ENCODE measurements at regions not wholly inside any gene's neighbourhood (a gene's known extent, or its start where the extent isn't known, plus 50 kb on each side); places are given as distances from the start of the nearest gene placed in this dataset.

GRCh38 chr6:140923048-140923447 is 1209.7 kb upstream of the GJE1 start:
- DNase-seq (ENCODE audit: low read depth in 2 of 3, low spot score in 2 of 3): no peak

DNA sequence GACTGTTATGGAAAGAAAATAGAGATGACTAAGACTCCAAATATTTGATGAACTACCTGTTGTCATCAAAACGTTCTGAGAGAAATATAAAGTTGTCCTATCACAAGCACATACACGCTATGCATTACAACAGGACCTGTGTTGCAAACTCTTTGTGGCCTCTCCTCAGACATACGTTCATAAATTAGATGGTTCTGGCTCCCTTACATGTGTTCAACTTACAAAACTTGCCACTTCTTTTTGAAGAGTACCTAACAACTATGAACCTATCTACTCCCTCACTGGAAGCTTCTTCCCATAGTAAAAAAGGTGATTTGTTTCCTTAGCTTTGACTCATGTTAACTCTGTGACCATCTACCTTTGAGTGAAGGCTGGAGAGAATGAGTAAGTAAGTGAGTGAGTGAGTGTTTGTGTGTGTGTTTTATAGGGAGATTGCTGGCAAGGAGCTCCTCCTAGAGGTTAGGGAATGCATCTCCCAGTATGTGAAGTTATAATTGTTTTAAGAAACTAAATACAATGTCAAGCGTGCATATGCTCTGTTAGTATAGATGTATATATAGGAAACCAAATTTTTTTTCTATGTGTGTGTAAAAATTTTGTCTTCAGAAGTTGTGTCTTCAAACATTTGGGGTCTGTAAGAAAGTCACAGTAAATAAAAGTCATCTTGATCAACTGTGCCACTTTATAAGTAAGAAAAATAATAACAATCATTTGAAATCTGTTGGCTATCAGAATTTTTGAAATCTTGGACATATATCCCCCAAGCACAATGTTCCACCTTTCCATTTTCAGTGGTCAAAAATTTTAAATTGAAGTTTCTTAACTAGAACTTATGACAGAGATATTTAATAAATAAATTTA is 1211.1 kb upstream of the GJE1 start:
- no peak for DNase-seq (ENCODE audit: low read depth in 2 of 3, low spot score in 2 of 3)

- DNase-seq (ENCODE audit: low read depth in 2 of 3, low spot score in 2 of 3): no peak
Measured at GRCh38 chr6:140917911-140918310, 1214.8 kb upstream of the GJE1 start.

- no peak for DNase-seq (ENCODE audit: low read depth in 2 of 3, low spot score in 2 of 3)
Measured at GRCh38 chr6:140915551-140915950, 1217.2 kb upstream of the GJE1 start.

GRCh38 chr6:140915103-140915502 is 1217.6 kb upstream of the GJE1 start:
- no peak for DNase-seq (ENCODE audit: low read depth in 2 of 3, low spot score in 2 of 3)

DNA sequence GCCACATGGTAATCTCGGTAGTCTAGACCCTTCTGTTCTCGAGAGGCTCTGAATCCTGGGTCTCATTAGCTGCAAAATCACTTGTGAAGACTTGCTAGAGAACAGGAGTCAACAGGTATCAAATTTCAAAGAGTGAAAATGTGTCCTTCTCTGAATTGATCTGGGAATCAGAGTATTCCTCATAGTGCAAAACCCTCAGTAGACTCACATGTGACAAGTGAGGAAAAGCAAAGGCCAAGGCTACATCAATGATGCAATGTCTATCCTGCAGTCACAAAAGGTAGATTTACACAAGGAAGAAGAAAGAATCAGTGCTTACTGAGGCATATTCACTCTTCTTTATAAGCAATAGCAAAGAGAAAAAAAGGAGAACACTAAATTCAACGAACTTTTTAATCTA is 1220.0 kb upstream of the GJE1 start:
- DNase-seq (ENCODE audit: low read depth in 2 of 3, low spot score in 2 of 3): no peak

DNA sequence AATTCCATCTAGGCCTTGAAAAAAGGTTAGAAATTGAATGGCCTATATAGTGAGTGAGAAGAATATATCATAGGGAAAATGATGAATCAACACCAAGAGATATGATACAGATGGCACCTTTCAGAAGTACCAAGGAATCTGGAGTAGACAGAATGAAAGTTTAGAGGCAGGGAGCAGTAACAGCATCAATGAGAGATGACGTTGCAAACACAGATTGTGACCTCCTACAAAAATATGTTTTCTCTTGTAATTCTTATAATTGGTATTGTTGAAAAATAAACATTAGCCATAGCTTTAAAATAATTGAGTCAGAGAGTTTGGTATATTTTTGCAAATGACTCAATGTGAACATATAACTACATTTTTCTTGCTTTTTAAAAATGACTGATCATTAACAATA is 1223.1 kb upstream of the GJE1 start:
- DNase-seq (ENCODE audit: low read depth in 2 of 3, low spot score in 2 of 3): no peak

- DNase-seq (ENCODE audit: low read depth in 2 of 3, low spot score in 2 of 3): no peak
Measured at GRCh38 chr6:140909156-140909555, 1223.6 kb upstream of the GJE1 start.

- DNase-seq (ENCODE audit: low read depth in 2 of 3, low spot score in 2 of 3): no peak
Measured at GRCh38 chr6:140908505-140908904, 1224.2 kb upstream of the GJE1 start.

DNA sequence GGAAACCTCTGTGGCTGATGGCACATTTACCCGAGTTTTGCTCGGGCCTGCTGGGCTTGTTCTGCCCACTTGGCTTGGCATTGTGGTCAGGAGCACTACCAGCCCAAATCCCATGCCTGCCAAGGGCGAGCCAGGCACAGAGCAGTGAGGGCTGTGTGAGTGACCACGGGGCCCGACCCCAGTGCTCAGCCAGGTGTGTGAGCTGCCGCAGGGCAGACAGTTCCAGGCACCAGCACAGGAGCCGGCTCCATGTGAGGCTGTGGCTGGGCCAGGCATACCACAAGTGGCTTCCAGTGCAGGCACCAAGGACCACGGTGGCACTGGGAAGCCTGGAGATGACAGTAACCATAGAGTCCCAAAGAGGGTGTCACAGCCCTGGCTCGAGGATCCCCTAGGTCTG is 1225.5 kb upstream of the GJE1 start:
- no peak for DNase-seq (ENCODE audit: low read depth in 2 of 3, low spot score in 2 of 3)

DNA sequence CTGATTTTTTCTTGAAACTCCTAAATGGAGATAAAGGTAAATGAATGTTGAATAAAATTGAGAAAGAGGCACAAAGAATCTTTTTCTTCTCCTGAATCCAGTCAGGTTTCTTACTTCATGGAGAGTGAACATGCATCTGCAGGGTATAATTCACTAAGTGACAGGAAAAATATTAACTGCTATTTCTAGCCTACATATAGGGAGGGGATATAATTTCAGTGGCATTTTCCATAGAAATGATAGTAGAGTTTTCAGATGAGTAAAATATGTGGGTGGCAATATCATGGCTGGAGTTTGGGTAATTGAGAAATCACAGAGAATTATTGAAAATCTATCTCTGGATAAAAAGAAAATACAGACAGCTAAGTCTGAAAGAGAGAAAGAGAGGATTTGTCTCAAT is 1227.0 kb upstream of the GJE1 start:
- no peak for DNase-seq (ENCODE audit: low read depth in 2 of 3, low spot score in 2 of 3)

GRCh38 chr6:140905050-140905449 is 1227.7 kb upstream of the GJE1 start:
- no peak for DNase-seq (ENCODE audit: low read depth in 2 of 3, low spot score in 2 of 3)

DNA sequence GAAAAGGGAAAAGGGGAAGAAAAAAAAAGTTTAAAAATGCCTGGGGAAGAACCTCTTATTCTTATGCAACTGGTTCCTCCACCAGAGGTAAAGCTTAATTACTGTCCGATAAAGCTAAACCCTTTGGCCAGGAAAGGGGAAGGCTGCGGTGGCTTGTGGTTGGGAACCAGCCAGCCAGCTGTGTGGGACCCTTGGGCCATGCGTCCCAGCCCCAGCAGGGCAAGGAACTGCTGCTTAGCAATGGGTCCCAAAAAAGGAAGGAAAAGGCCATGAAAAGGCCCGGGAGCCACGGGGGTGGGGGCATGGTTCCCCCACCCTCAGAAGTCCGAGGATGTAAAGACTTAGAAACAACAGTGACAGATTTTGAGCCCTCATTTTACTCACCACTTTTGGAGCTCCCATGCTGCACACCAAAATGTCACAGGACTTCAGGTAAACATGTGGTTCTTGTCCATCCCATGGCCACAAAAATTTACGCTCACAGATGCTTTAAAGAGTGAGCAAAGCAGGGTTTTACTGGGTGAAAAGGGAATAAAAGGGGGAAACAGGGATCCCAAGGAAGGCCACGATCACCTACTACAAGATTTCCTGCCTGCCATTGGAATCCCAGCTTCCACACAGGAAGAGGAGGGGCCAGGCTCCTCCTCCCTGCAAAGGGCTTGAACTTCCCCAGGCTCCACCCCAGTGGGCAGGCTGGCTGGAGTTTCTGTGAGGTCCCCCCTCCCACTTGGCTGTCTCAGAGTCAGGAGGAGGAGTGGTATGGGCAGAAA is 1234.7 kb upstream of the GJE1 start:
- no peak for DNase-seq (ENCODE audit: low read depth in 2 of 3, low spot score in 2 of 3)

DNA sequence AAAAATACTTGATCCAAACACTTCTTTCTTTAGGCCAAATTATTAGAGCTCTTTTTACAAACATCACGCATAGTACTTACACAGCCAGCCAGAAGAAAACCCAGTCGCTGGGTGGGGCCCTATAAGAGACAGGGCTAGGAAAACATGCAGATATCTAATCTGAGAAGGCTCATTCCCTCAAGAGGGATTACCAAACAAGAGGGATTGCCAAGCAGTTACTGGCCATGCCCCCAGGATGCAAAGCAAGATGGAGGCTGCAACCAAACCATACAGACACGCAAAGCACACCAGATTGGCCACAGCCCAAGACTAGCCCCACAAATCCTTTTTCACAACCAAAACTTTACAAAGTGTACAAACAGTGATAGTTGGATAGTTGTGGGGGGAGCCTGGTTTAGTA is 1235.4 kb upstream of the GJE1 start:
- DNase-seq (ENCODE audit: low read depth in 2 of 3, low spot score in 2 of 3): no peak

GRCh38 chr6:140893432-140893831 is 1239.3 kb upstream of the GJE1 start:
- DNase-seq (ENCODE audit: low read depth in 2 of 3, low spot score in 2 of 3): no peak

DNA sequence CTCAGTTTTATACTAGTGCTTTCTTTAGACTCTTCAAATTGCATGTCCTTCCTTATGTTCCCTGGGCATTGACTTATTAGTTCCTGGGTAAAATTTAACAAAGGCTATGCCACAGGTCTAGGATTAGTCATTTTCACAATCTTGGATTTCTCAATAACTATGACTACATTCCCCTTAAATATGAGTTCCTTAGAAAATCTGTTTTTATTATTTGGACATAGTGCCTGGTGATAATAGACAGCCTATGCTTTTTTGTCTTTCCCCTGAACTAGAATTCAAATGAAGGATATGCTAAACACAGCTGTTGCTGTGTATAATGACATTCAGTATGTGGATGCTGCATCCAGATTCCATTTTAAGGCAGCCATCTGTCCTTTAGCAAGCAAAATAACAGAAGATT is 1252.8 kb upstream of the GJE1 start:
- DNase-seq (ENCODE audit: low read depth in 2 of 3, low spot score in 2 of 3): no peak

DNA sequence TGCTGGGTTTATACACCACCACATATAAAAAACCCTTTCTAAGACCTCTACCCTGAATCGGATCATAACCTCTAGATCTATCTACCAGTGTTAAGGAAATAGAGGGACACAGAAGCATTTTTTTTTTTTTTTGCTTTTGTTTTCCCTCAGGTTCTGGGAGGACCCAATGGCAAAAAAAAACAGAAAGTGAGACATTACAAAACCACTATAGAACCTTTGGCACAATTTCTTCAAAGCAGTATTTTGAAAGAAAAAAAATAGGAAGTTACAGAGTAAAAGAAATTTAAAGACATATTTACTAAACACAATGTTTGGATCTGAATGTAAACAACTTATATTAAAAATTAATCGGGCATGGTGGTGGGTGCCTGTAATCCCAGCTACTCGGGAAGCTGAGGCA is 1258.7 kb upstream of the GJE1 start:
- DNase-seq (ENCODE audit: low read depth in 2 of 3, low spot score in 2 of 3): no peak

DNA sequence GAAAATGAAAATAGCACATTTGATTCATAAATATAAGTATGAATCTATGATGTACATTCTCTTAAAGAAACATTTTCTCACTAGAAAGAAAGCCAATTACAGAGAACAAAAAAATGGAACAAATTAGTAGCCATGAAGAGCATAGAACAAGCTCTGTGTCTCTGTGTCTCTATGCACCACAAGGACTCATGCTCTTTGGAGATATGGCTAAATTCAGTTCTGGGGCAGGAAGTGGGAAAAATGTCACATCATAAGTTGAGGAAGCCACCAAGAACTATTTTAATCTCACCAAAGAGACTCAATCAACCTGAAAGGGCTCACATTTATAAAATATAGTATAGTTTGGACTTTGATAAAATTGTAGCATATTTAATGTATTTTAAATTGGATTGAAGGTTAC is 1259.8 kb upstream of the GJE1 start:
- DNase-seq (ENCODE audit: low read depth in 2 of 3, low spot score in 2 of 3): no peak

DNA sequence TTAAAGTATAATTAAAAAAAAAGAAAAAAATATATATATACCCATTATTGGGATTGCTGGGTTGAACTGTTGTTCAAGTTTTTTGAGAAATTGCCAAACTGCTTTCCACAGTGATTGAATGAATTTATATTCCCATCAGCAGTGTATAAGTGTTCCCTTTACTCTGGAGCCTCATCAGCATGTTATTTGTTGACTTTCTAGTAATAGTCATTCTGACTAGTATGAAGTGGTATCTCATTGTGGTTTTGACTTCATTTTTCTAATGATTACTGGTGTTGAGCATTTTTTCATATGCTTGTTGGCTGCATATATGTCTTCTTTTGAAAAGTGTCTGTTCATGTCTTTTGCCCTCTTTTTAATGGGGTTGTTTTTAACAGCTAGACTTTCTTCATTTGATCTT is 1260.8 kb upstream of the GJE1 start:
- no peak for DNase-seq (ENCODE audit: low read depth in 2 of 3, low spot score in 2 of 3)

DNA sequence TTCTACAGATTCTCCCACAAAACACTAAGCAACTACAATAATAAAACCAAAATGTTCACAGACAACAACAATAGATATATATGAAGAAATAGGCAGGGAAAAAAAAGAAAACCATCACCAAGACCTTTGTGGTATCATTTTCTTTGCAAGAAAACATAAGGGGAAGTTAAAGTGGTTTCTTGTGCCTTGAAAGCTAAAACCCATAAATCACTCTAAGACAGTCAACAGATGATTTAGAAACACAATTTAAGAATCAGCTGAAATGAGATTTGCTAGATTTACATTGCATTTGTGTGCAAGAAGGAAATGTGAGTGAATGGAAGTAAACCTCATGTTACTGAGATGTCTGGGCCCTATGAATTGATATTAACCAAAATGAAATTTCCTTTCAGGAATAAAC is 1265.4 kb upstream of the GJE1 start:
- no peak for DNase-seq (ENCODE audit: low read depth in 2 of 3, low spot score in 2 of 3)

DNA sequence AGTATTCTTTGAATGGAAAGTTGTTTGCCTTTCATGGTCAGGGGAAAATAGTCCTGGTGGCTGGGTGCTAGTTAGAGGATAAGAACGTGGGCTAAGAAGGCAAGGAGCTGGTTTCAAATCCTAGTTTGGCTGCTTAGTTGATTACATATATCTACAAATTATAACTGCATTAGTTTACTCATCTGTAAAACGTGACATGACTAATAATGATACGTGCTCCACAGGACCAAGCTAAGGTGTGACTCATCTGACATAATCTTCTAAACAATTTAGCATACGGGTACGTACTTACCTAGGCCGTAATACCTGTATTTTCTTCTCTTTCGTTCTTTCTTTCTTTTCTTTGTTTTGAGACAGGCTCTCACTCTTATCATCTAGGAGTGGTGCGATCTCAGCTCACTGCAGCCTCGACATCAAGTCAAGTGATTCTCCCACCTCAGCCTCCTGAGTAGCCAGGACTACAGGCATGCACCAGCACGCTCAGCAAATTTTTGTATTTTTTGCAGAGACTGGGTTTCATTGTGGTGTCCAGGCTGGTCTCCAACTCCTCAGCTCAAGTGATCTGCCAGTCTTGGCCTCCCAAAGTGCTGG is 1274.2 kb upstream of the GJE1 start:
- no peak for DNase-seq (ENCODE audit: low read depth in 2 of 3, low spot score in 2 of 3)

DNA sequence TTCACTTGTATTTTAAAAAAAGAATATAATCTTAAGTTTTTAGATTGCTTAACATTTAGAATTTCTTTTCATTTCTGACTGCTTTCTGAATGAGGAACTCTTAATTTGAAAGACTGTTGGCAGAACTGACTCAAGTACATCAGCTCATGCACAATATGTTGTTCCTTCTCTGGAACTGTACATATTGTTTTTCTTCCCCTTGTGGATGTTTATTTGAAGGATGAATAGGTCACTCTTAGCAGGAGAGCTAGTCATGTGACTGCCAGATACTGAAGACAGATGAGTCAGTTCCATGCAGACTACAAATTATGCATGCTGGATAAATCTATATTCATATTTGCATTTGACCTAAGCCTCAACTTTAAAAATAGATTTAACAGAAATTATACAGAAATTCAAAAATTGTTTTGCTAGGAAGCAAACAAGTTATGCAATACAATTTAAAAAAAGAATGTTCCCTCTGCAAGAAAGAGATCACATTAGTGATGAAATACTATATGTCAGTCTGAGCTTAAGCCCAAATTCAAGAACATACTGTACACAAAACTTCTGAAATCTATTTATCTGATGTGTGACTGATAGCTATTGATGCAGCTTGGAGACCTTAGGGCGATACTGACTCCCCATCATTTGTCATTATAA is 1274.9 kb upstream of the GJE1 start:
- no peak for DNase-seq (ENCODE audit: low read depth in 2 of 3, low spot score in 2 of 3)
